ENCODE measurements at regions not wholly inside any gene's neighbourhood (a gene's known extent, or its start where the extent isn't known, plus 50 kb on each side); places are given as distances from the start of the nearest gene placed in this dataset.

DNA sequence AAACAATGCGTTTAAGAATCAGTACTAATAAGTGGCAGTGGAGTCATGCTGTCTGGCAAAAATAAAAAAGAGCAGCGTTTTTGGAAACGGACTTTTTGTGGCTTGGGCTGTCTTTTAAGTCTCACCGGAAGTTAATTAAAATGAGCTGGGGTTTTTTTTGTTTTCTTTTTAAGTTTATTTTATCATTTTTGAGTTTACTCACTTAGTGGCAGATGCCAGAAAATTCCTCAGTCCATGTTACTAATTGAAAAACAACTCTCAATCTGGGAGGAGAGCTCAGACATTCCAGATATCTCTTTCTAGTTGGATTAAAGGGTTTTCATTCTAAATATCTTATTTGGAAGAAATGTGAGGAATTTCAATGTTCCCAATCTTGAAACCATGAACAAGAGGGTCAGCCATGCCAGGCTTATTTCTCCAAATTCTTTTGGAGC, 133.8 kb upstream of the AGR3 start:
- DNase-seq (ENCODE audit: low spot score), result no peak
- no peak for TF ChIP-seq CTCF (IDR thresholded peaks at IDR 0.05; ENCODE audit: extremely low read depth, insufficient read depth, missing control alignments)
- in situ Hi-C loops (cut with MboI; ENCODE audit: low pct_unique_long_range_greater_than_20kb, low sequenced_read_pairs, unreplicated experiment), result no loop called here

DNA sequence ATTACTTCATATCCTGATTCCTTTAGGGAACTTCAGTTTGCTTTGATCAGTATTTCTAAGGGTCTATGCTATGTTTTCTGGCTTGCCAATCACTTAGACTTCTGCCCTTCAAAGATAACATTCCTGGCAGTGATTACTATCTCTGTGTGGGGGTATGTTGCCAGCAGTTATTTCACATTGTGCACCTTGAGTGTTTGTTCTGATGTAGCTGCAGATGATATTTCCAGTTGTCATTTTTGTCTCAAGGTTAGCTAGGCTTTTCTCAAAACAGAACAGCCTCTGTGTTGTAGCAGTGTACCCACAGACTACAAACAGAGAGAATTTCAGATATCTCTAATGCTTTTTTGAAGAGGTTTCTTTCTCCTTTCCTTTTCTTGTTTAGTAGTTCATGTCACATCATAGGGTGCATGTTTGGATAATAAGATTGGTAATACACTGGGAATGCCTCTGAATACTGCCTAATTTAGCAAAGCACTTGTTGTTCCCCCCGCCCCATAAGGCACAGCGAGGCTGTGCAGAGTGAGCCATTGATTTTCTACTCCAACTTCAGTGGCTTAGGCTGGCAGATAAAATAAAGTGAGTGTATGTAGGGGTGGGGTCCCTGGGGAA, 134.7 kb upstream of the AGR3 start:
- in situ Hi-C loops (cut with MboI; ENCODE audit: low pct_unique_long_range_greater_than_20kb, low sequenced_read_pairs, unreplicated experiment), result no loop called here
- no peak for TF ChIP-seq CTCF (IDR thresholded peaks at IDR 0.05; ENCODE audit: extremely low read depth, insufficient read depth, missing control alignments)
- DNase-seq (ENCODE audit: low spot score), result no peak

DNA sequence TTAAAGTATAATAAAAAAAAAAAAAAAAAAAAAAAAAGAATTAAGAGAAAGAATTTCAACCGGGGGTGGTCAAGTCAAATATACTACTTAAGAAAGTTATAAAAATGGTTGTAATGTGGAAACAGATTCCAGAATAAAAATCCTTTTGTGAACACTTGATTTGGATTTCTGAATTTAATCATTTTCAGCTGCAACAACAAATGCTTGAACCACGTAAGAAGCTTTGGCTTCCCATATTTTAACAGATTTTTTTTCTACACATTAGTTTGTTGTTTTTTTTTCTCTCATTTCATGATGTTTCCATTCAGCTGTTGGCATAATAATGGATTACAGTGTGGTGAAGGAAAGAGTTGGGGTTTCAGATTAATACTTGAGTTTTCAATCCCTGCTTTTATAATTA, 137.3 kb upstream of the AGR3 start:
- no peak for DNase-seq (ENCODE audit: low spot score)
- no peak for TF ChIP-seq CTCF (IDR thresholded peaks at IDR 0.05; ENCODE audit: extremely low read depth, insufficient read depth, missing control alignments)
- in situ Hi-C loops (cut with MboI; ENCODE audit: low pct_unique_long_range_greater_than_20kb, low sequenced_read_pairs, unreplicated experiment), result no loop called here

DNA sequence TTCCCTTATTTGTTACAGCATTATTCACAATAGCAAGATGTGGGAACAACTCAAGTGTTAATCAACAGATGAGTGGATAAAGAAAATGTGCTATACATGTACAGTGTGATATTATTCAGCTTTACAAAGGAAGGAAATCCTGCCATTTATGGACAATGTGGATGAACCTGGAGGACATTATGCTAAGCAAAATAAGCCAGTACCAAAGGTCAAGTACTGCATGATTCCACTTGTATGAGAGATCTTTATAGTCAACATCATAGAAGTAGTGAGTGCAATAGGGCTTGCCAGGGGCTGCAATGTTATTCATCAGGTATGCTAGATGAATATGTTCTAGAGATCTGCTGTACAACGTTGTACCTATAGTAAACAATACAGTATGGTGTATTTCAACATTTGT, 138.5 kb upstream of the AGR3 start:
- in situ Hi-C loops (cut with MboI; ENCODE audit: low pct_unique_long_range_greater_than_20kb, low sequenced_read_pairs, unreplicated experiment), result no loop called here
- DNase-seq (ENCODE audit: low spot score), result no peak
- no peak for TF ChIP-seq CTCF (IDR thresholded peaks at IDR 0.05; ENCODE audit: extremely low read depth, insufficient read depth, missing control alignments)

DNA sequence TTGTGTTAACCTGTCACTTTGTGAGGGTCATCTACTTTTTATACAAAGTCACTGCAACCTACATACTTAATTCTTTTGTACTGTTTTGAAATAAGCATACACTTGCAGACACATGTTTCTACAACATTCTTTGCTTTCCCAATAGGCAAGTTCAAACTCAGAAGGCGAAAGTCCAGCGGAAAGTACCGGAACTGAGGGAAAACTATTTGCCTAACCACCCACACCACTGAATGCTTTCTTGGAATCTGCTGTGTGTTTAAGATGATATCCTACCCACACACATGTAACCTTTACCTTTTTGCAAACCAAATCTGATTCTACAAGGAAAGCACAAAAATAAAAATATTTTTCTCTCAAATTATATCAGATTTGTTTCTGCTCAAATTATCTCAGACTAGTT, 139.4 kb upstream of the AGR3 start:
- in situ Hi-C loops (cut with MboI; ENCODE audit: low pct_unique_long_range_greater_than_20kb, low sequenced_read_pairs, unreplicated experiment), result no loop called here
- TF ChIP-seq CTCF (IDR thresholded peaks at IDR 0.05; ENCODE audit: extremely low read depth, insufficient read depth, missing control alignments), result no peak
- no peak for DNase-seq (ENCODE audit: low spot score)

GRCh38 chr7:17022920-17023319, 141.1 kb upstream of the AGR3 start:
- TF ChIP-seq CTCF (IDR thresholded peaks at IDR 0.05; ENCODE audit: extremely low read depth, insufficient read depth, missing control alignments), result no peak
- in situ Hi-C loops (cut with MboI; ENCODE audit: low pct_unique_long_range_greater_than_20kb, low sequenced_read_pairs, unreplicated experiment), result no loop called here
- no peak for DNase-seq (ENCODE audit: low spot score)

GRCh38 chr7:17026269-17026668, 144.5 kb upstream of the AGR3 start:
- no peak for DNase-seq (ENCODE audit: low spot score)
- no peak for TF ChIP-seq CTCF (IDR thresholded peaks at IDR 0.05; ENCODE audit: extremely low read depth, insufficient read depth, missing control alignments)
- in situ Hi-C loops (cut with MboI; ENCODE audit: low pct_unique_long_range_greater_than_20kb, low sequenced_read_pairs, unreplicated experiment), result no loop called here

All from GM13977 (cell line).